GM12865 (cell line): ENCODE measurements at regions not wholly inside any gene's neighbourhood (a gene's known extent, or its start where the extent isn't known, plus 50 kb on each side); places are given as distances from the start of the nearest gene placed in this dataset.

ENCODE experiments used
- DNase-seq: peaks from one replicate; pipeline ENCODE4 v3.0.0; 2010; ENCODE audit warnings: low read depth
- H3K4me3 ChIP-seq: 2 replicates; pipeline ENCODE4 v1.5.1; 2011; ENCODE audit warnings: mild to moderate bottlenecking, low read depth, low read length, control low read depth
- CTCF ChIP-seq: IDR thresholded peaks from 2 replicates; pipeline ENCODE4 v1.5.1; 2011; ENCODE audit warnings: low read length, control low read depth, low read depth, inconsistent platforms; ENCODE audit not compliant: insufficient read depth; ENCODE audit errors: missing control alignments

GRCh38 chr2:81195774-81196382 is 891.3 kb upstream of the LRRTM1 start:
- no peak for TF ChIP-seq CTCF
- DNase-seq, result no peak
- H3K4me3 ChIP-seq, result no peak overlapping the region

DNA sequence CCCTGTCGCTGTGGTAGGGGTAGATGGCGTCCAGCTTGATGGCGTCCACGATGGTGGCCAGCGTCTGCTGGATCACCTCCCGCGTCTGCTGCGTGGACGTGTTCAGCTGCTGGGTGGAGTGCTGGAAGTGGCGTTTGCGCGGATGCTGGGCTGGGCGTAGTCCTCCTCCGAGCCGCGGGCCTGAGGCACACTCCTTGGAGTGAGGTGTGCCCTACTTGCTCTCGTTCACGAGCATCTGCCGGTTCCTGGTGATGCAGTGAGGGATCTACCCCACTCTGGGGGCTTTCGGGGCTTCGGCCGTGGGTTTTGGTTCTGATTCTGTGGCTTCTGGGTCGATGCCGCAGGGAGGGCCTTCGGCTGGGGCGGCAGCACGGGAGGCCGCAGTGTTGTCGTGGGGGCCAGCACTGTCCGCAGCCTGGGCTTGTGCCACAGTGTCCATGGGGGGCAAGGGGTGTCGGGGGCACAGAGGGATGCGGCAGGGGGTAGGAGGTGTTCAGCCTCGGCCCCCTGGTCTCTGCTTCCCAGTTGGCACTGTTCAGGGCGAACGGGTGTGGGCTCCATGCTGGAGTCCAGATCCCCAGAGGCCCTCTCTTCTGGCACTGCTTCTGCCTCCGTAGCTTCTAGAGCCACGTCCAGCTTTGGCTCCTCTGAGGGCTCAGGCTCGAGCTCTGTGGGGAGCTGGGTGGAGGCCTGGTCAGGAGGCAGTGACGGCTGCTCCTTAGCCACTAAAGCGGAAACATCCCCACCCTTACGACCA is 890.6 kb upstream of the LRRTM1 start:
- no peak overlapping the region for H3K4me3 ChIP-seq
- no peak for TF ChIP-seq CTCF
- DNase-seq, result no peak

- no peak for DNase-seq
- no peak overlapping the region for H3K4me3 ChIP-seq
- TF ChIP-seq CTCF, result no peak
These were observed 890.0 kb upstream of the LRRTM1 start for GRCh38 chr2:81194581-81194980.

DNA sequence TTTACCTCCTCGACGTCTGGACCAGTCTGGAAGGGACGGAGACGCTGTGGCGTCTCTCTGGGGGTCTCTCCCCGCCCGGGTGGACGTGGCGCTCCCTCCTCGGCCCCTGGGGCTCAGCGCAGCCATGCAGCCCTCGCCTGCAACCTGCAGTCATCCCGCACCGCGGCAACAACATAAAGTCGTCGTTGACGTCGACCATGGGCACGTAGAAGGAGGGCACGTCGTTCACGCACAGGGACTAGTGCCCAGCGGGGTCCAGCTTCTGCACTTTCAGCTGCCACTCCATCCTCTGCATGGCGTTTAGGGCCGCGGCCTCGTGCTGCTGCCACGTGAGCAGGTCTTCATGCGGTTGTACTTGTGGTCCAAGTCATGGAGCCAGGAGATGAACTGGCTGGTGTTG is 889.6 kb upstream of the LRRTM1 start:
- no peak for TF ChIP-seq CTCF

GRCh38 chr2:81181845-81182244 is 877.3 kb upstream of the LRRTM1 start:
- no peak for TF ChIP-seq CTCF
- no peak for DNase-seq
- no peak overlapping the region for H3K4me3 ChIP-seq

More for the DNA sequence above, 889.6 kb upstream of the LRRTM1 start:
- H3K4me3 ChIP-seq, result no peak overlapping the region
- DNase-seq, result no peak

- DNase-seq, result no peak
- TF ChIP-seq CTCF, result no peak
- H3K4me3 ChIP-seq, result no peak overlapping the region
These were observed 866.9 kb upstream of the LRRTM1 start for GRCh38 chr2:81171447-81171846.
